Endodermal cell (in vitro differentiated cells): ENCODE measurements at regions not wholly inside any gene's neighbourhood (a gene's known extent, or its start where the extent isn't known, plus 50 kb on each side); places are given as distances from the start of the nearest gene placed in this dataset.
A peak's percentile ranks its signal among the peaks of the same experiment; 100 is the strongest.

ENCODE experiments used
- DNase-seq: peaks from one replicate; pipeline ENCODE4 v3.0.0-alpha.2; 2017
- H3K27ac ChIP-seq: 2 replicates; pipeline ENCODE4 v1.5.1; 2013; ENCODE audit warnings: mild to moderate bottlenecking, low read depth, low read length, moderate library complexity
- H3K27me3 ChIP-seq: 2 replicates; pipeline ENCODE4 v1.6.1; 2013; ENCODE audit warnings: mild to moderate bottlenecking, low read length, moderate library complexity; ENCODE audit not compliant: insufficient read depth, control insufficient read depth, poor library complexity, severe bottlenecking
- H3K36me3 ChIP-seq: 2 replicates; pipeline ENCODE4 v1.7.0; 2013; ENCODE audit warnings: mild to moderate bottlenecking, low read length, moderate library complexity; ENCODE audit not compliant: control insufficient read depth, insufficient read depth
- H3K4me1 ChIP-seq: one replicate; pipeline ENCODE4 v1.7.0; 2013; ENCODE audit warnings: low read length; ENCODE audit not compliant: control insufficient read depth, insufficient read depth
- H3K4me3 ChIP-seq: 2 replicates; pipeline ENCODE4 v1.5.1; 2013; ENCODE audit warnings: mild to moderate bottlenecking, low read length, moderate library complexity
- H3K9ac ChIP-seq: 2 replicates; pipeline ENCODE4 v1.6.1; 2013; ENCODE audit warnings: mild to moderate bottlenecking, low read length, moderate library complexity; ENCODE audit not compliant: poor library complexity, severe bottlenecking; ENCODE audit errors: extremely low read depth
- H3K9me3 ChIP-seq: 2 replicates; pipeline ENCODE4 v1.6.1; 2013; ENCODE audit warnings: mild to moderate bottlenecking, low read length, moderate library complexity; ENCODE audit not compliant: control insufficient read depth
- H3K27ac Mint-ChIP-seq: 2 replicates; pipeline ENCODE4 v1.8.0; 2020; ENCODE audit warnings: mixed read lengths
- H3K27me3 Mint-ChIP-seq: 2 replicates; pipeline ENCODE4 v1.8.0; 2021; ENCODE audit warnings: mild to moderate bottlenecking, mixed read lengths; ENCODE audit not compliant: insufficient read depth
- H3K36me3 Mint-ChIP-seq: 2 replicates; pipeline ENCODE4 v1.8.0; 2020; ENCODE audit warnings: low read depth, mixed read lengths
- H3K4me1 Mint-ChIP-seq: 2 replicates; pipeline ENCODE4 v1.8.0; 2020; ENCODE audit warnings: mixed read lengths
- H3K4me3 Mint-ChIP-seq: 2 replicates; pipeline ENCODE4 v1.8.0; 2020; ENCODE audit warnings: mild to moderate bottlenecking, moderate library complexity, mixed read lengths
- H3K9me3 Mint-ChIP-seq: 2 replicates; pipeline ENCODE4 v1.8.0; 2020; ENCODE audit warnings: mild to moderate bottlenecking, mixed read lengths
- CTCF ChIP-seq: fragments of 200-600 bp; sonication (generic); conservative IDR thresholded peaks from 2 replicates; pipeline ENCODE4 v1.5.0; 2021; ENCODE audit warnings: antibody characterized with exemption, mild to moderate bottlenecking
- WGBS, 2 experiments: methylation state at CpG; one replicate each; pipeline versions ENCODE4 v1.1.5 to v1.1.7; 2013; ENCODE audit warnings: missing lambda C conversion rate in 2 of 2, mixed read lengths in 1 of 2; ENCODE audit not compliant: insufficient coverage in 1 of 2, insufficient read length in 1 of 2; 5-methylcytosine and 5-hydroxymethylcytosine counted together

- no peak for DNase-seq
- Histone ChIP-seq H3K27me3 (no peaks in the 10 kb centered on the region), H3K9ac (no peak overlapping the region), H3K36me3 (no peaks in the 10 kb centered on the region), H3K27ac (peak overlapping the region; percentile 91), H3K9me3 (no peaks in the 10 kb centered on the region), H3K4me3 (no peak overlapping the region), H3K4me1 (peaks cover 8% of the 10 kb centered on the region)
- Mint-ChIP-seq H3K4me1 (peaks cover 17% of the 10 kb centered on the region), H3K27me3 (peaks cover 11% of the 10 kb centered on the region), H3K36me3 (peaks cover 3% of the 10 kb centered on the region), H3K27ac (no peak overlapping the region), H3K4me3 (no peak overlapping the region), H3K9me3 (no peaks in the 10 kb centered on the region)
- TF ChIP-seq CTCF, result no peak
- 13 to 40% methylated on average over 2 to 4 of the region's 4 CpGs for WGBS, 2 experiments
Measured at GRCh38 chr11:122253589-122254231, 137.7 kb upstream of the BLID start.

DNA sequence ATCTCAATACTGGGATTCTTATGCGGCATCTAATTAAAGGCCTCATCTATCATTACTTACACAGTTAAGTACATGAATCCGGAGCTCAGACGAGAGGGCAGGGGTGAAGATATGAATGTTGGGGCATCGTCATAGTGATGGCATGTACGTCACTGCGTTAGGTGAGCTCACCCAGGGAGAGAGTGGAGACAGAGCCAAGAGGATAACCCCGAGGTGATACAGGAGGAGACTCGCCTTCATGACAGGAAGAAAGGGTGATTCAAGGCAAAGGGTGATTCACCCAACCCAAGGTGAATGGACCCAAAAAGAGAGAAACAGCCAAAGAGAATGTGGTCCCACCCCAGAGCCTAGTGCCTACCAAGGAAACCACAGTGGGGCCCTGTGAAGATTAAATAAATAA lies 132.9 kb upstream of the BLID start:
- Mint-ChIP-seq H3K27me3 (peaks cover 3% of the 10 kb centered on the region), H3K36me3 (no peaks in the 10 kb centered on the region), H3K9me3 (no peaks in the 10 kb centered on the region), H3K4me1 (peaks cover 19% of the 10 kb centered on the region), H3K27ac (no peak overlapping the region), H3K4me3 (no peak overlapping the region)
- Histone ChIP-seq H3K9ac (no peak overlapping the region), H3K4me3 (no peak overlapping the region), H3K4me1 (peaks cover 8% of the 10 kb centered on the region), H3K9me3 (no peaks in the 10 kb centered on the region), H3K36me3 (no peaks in the 10 kb centered on the region), H3K27me3 (no peaks in the 10 kb centered on the region), H3K27ac (no peak overlapping the region)
- no peak for TF ChIP-seq CTCF
- DNase-seq, result no peak
- WGBS, 2 experiments, result 90 to 91% methylated on average over 6 to 8 of the region's 8 CpGs

DNA sequence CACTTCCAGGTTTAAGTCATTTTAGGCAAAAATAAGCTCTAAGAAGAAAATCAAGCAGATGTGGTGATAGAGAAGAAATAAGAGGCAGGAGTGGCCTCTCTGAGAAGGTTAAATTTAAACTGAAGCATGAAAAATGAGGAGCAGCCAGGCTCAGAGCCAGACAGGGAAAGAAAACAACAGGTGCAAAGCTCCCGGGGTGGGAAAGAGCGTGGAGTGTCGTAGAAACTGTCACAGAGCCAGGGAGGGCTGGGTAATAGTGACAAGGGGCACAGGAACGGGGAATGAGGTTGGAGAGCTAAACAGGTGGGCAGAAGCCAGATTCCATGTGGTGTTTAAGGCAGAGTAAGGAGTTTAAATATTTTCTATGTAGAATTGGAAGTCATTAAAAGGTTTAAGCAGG lies 132.1 kb upstream of the BLID start:
- H3K4me1 ChIP-seq, result peaks cover 8% of the 10 kb centered on the region
- no peaks in the 10 kb centered on the region for H3K27me3 ChIP-seq
- no peak overlapping the region for H3K27ac Mint-ChIP-seq
- no peaks in the 10 kb centered on the region for H3K9me3 Mint-ChIP-seq
- peaks cover 12% of the 10 kb centered on the region for H3K4me1 Mint-ChIP-seq
- no peak overlapping the region for H3K4me3 Mint-ChIP-seq
- H3K27ac ChIP-seq, result no peak overlapping the region
- no peak overlapping the region for H3K4me3 ChIP-seq
- H3K36me3 Mint-ChIP-seq, result no peaks in the 10 kb centered on the region
- no peaks in the 10 kb centered on the region for H3K36me3 ChIP-seq
- no peak for TF ChIP-seq CTCF
- DNase-seq, result no peak
- no peak overlapping the region for H3K9ac ChIP-seq
- H3K9me3 ChIP-seq, result no peaks in the 10 kb centered on the region
- peaks cover 3% of the 10 kb centered on the region for H3K27me3 Mint-ChIP-seq
- 79 to 85% methylated on average over 4 of the region's 4 CpGs for WGBS, 2 experiments
